ENCODE measurements at regions not wholly inside any gene's neighbourhood (a gene's known extent, or its start where the extent isn't known, plus 50 kb on each side); places are given as distances from the start of the nearest gene placed in this dataset.

- no peaks in the 10 kb centered on the region for H4K20me1 ChIP-seq (replicated peaks; ENCODE audit: insufficient read depth)
- no peak overlapping the region for H3K4me2 ChIP-seq
- no peaks in the 10 kb centered on the region for H3K36me3 Mint-ChIP-seq (ENCODE audit: low read depth)
- no peak for ATAC-seq
- no peak for TF ChIP-seq NANOG (IDR thresholded peaks at IDR 0.05; ENCODE audit: borderline replicate concordance)
- TF ChIP-seq, protein P1, sequence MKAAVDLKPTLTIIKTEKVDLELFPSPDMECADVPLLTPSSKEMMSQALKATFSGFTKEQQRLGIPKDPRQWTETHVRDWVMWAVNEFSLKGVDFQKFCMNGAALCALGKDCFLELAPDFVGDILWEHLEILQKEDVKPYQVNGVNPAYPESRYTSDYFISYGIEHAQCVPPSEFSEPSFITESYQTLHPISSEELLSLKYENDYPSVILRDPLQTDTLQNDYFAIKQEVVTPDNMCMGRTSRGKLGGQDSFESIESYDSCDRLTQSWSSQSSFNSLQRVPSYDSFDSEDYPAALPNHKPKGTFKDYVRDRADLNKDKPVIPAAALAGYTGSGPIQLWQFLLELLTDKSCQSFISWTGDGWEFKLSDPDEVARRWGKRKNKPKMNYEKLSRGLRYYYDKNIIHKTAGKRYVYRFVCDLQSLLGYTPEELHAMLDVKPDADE (IDR thresholded peaks at IDR 0.05) = no peak
- no peak for TF ChIP-seq REST (IDR thresholded peaks at IDR 0.05; ENCODE audit: unreplicated experiment)
- TF ChIP-seq, protein P2, sequence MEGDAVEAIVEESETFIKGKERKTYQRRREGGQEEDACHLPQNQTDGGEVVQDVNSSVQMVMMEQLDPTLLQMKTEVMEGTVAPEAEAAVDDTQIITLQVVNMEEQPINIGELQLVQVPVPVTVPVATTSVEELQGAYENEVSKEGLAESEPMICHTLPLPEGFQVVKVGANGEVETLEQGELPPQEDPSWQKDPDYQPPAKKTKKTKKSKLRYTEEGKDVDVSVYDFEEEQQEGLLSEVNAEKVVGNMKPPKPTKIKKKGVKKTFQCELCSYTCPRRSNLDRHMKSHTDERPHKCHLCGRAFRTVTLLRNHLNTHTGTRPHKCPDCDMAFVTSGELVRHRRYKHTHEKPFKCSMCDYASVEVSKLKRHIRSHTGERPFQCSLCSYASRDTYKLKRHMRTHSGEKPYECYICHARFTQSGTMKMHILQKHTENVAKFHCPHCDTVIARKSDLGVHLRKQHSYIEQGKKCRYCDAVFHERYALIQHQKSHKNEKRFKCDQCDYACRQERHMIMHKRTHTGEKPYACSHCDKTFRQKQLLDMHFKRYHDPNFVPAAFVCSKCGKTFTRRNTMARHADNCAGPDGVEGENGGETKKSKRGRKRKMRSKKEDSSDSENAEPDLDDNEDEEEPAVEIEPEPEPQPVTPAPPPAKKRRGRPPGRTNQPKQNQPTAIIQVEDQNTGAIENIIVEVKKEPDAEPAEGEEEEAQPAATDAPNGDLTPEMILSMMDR (conservative IDR thresholded peaks at IDR 0.05; ENCODE audit: low read depth in 2 of 2) = no peak
- TF ChIP-seq JUNB (IDR thresholded peaks at IDR 0.05; ENCODE audit: unreplicated experiment) = no peak
- no peak for TF ChIP-seq POLR2AphosphoS5 (IDR thresholded peaks at IDR 0.05; ENCODE audit: low read depth)
- H3K27me3 ChIP-seq (ENCODE audit: insufficient read depth) = no peaks in the 10 kb centered on the region
- H3K4me3 ChIP-seq = no peak overlapping the region
- H2AFZ ChIP-seq = no peak overlapping the region
- H3K79me2 ChIP-seq (replicated peaks; ENCODE audit: insufficient read depth) = no peaks in the 10 kb centered on the region
- 0 out of 2 replicates have a peak, but pooled peaks cover 6% of the 10 kb centered on the region for H3K9me2 ChIP-seq (ENCODE audit: insufficient read depth)
- H3F3A ChIP-seq (replicated peaks; ENCODE audit: low read depth) = no peaks in the 10 kb centered on the region
- H3K27me3 Mint-ChIP-seq (ENCODE audit: insufficient read depth, low read depth, poor library complexity) = peaks cover 1% of the 10 kb centered on the region
- no peak overlapping the region for H3K27ac Mint-ChIP-seq
- no peaks in the 10 kb centered on the region for H3K4me1 Mint-ChIP-seq
- no peaks in the 10 kb centered on the region; the same call in 2 of the 3 replicates for H3K9me3 Mint-ChIP-seq
- no peaks in the 10 kb centered on the region for H3K4me1 ChIP-seq (ENCODE audit: insufficient read depth)
- DNase-seq (ENCODE audit: low spot score) = no peak
- H3K27ac ChIP-seq (ENCODE audit: low read depth) = no peak overlapping the region
- H3K36me3 ChIP-seq (ENCODE audit: insufficient read depth) = no peaks in the 10 kb centered on the region
- H3K4me3 Mint-ChIP-seq = no peak overlapping the region
Observed at GRCh38 chr10:24784061-24784460, 60.4 kb upstream of the ARHGAP21 start.

- no peaks in the 10 kb centered on the region for H3K36me3 Mint-ChIP-seq (ENCODE audit: low read depth)
- Histone ChIP-seq H3K27ac (ENCODE audit: low read depth) (no peak overlapping the region), H3K4me1 (ENCODE audit: insufficient read depth) (no peaks in the 10 kb centered on the region), H3K9me2 (ENCODE audit: insufficient read depth) (0 out of 2 replicates have a peak, but pooled peaks cover 6% of the 10 kb centered on the region), H4K20me1 (replicated peaks; ENCODE audit: insufficient read depth) (no peaks in the 10 kb centered on the region), H2AFZ (no peak overlapping the region), H3K27me3 (ENCODE audit: insufficient read depth) (no peaks in the 10 kb centered on the region), H3K4me2 (no peak overlapping the region), H3K36me3 (ENCODE audit: insufficient read depth) (no peaks in the 10 kb centered on the region), H3K4me3 (no peak overlapping the region), H3F3A (replicated peaks; ENCODE audit: low read depth) (no peaks in the 10 kb centered on the region), H3K79me2 (replicated peaks; ENCODE audit: insufficient read depth) (no peaks in the 10 kb centered on the region)
- DNase-seq (ENCODE audit: low spot score) = no peak
- no peaks in the 10 kb centered on the region for H3K4me1 Mint-ChIP-seq
- H3K27ac Mint-ChIP-seq = no peak overlapping the region
- peaks cover 1% of the 10 kb centered on the region for H3K27me3 Mint-ChIP-seq (ENCODE audit: insufficient read depth, low read depth, poor library complexity)
- no peak overlapping the region for H3K4me3 Mint-ChIP-seq
- no peaks in the 10 kb centered on the region; the same call in 2 of the 3 replicates for H3K9me3 Mint-ChIP-seq
- no peak for ATAC-seq
- TF ChIP-seq ZNF331 (CRISPR knock-in tag; IDR thresholded peaks at IDR 0.05; ENCODE audit: low read depth) (no peak), ZNF114 (CRISPR knock-in tag; IDR thresholded peaks at IDR 0.05) (no peak), POLR2AphosphoS5 (IDR thresholded peaks at IDR 0.05; ENCODE audit: low read depth) (no peak), JUNB (IDR thresholded peaks at IDR 0.05; ENCODE audit: unreplicated experiment) (no peak), NANOG (IDR thresholded peaks at IDR 0.05; ENCODE audit: borderline replicate concordance) (no peak), REST (IDR thresholded peaks at IDR 0.05; ENCODE audit: unreplicated experiment) (no peak)
- TF ChIP-seq, protein P2 (conservative IDR thresholded peaks at IDR 0.05; ENCODE audit: low read depth in 2 of 2) = no peak
- TF ChIP-seq, protein P1 (IDR thresholded peaks at IDR 0.05) = no peak
Observed at GRCh38 chr10:24783504-24783903, 59.8 kb upstream of the ARHGAP21 start.
